HCT116 (cell line): ENCODE measurements at regions not wholly inside any gene's neighbourhood (a gene's known extent, or its start where the extent isn't known, plus 50 kb on each side); places are given as distances from the start of the nearest gene placed in this dataset.

Experiments used
- CTCF ChIP-seq, 3 experiments: fragments of 200-600 bp in 1 of 3; sonication (generic) in 1 of 3; IDR thresholded peaks in 2 of 3; conservative IDR thresholded peaks in 1 of 3; 2 replicates each; pipeline ENCODE4 v1.5.1; 2012 to 2017; ENCODE audit warnings: low read depth in 2 of 3, low read length in 2 of 3, antibody characterized with exemption in 1 of 3, borderline replicate concordance in 1 of 3, control low read depth in 1 of 3, mild to moderate bottlenecking in 1 of 3, mixed read lengths in 1 of 3, mixed run types in 1 of 3, moderate library complexity in 1 of 3; ENCODE audit not compliant: insufficient read depth in 1 of 3
- EGR1 ChIP-seq: IDR thresholded peaks from 2 replicates; pipeline ENCODE4 v1.6.1; 2012; ENCODE audit warnings: low read depth
- JUND ChIP-seq: IDR thresholded peaks from 2 replicates; pipeline ENCODE4 v1.6.1; 2012
- MAX ChIP-seq: IDR thresholded peaks from 2 replicates; pipeline ENCODE4 v1.6.1; 2012
- POLR2A ChIP-seq: IDR thresholded peaks from 2 replicates; pipeline ENCODE4 v1.7.0; 2011; ENCODE audit warnings: borderline replicate concordance; ENCODE audit not compliant: insufficient read depth, insufficient read length; ENCODE audit errors: extremely low read depth
- TCF7L2 ChIP-seq: IDR thresholded peaks from 2 replicates; pipeline ENCODE4 v1.7.0; 2011; ENCODE audit warnings: borderline replicate concordance, inconsistent platforms; ENCODE audit not compliant: insufficient read depth, insufficient read length; ENCODE audit errors: extremely low read depth
- ZBTB33 ChIP-seq: IDR thresholded peaks from 2 replicates; pipeline ENCODE4 v1.6.1; 2011; ENCODE audit warnings: mild to moderate bottlenecking, low read length, moderate library complexity; ENCODE audit not compliant: insufficient replicate concordance; ENCODE audit errors: extremely low read depth

- TF ChIP-seq CTCF (IDR thresholded peaks at IDR 0.05 in 2 of 3, conservative IDR thresholded peaks at IDR 0.05 in 1 of 3; ENCODE audit: borderline replicate concordance in 1 of 3, insufficient read depth in 1 of 3, low read depth in 2 of 3, low read length in 2 of 3) (no peak), TCF7L2 (no peak), POLR2A (no peak), ZBTB33 (no peak), MAX (no peak), EGR1 (no peak), JUND (no peak)
Measured at GRCh38 chr13:70945506-70945905, 837.3 kb upstream of the KLHL1 start.
